ENCODE measurements at regions not wholly inside any gene's neighbourhood (a gene's known extent, or its start where the extent isn't known, plus 50 kb on each side); places are given as distances from the start of the nearest gene placed in this dataset.

DNA sequence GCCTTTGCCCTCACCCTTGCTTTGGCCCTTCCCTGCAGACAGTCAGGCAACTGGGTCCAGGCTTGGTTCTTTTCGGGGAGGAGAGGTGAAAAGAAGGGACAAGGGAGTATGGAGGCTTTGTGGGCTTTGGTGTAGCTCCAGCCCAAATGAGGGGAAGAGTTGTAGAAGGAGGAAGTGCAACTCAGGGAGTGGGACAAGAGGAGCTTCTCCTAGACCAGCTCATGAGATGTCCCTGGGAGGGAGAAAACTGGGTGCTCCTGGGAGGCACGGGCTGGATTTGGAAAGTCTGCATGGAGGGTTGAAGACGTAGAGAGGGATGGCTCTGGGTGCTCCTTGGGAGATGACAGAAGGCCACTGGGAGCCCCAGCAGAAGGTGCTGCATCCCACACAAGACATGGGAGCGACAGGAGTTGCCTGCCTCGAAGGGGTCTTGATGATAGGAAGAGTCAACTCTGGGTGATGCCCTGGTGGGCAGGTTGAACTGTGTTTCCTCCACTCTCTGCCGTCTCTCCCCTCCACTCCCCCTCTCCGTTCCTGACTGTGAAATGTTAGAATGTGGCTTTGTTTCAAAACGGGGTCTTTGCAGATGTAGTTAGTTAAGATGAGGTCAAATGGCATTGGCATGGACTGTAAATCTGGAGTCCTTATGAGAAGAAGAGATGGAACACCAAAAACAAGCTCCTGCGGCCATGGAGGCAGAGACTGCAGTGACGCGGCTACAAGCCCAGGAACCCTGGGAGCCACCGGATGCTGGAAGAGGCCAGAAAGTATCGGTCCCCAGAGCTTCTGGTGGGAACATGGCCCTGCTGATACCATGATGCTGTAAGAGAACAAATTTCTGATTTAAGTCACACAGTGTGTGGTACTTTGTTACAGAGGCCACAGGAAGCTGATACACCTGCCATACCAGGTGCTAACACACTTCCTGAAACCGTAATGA lies 298.5 kb downstream of the GLRX3 start:
- no peak for DNase-seq

DNA sequence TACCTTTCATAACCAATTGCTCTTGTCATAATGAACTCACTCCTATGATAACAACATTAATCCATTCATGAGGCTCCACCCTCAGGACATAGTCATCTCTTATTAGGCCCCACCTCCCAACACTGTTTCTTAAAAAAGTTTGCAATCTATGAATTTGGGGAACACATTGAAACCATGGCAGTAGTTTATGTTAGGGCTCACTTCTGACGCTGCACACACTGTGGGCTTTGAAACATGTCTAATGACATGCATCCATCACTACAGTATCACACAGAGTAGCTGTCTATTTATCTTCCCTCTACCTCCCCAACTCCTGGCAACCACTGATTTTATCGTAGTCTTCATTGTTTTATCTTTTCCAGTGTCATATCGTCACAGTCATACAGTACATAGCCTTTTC lies 299.8 kb downstream of the GLRX3 start:
- no peak for DNase-seq

DNA sequence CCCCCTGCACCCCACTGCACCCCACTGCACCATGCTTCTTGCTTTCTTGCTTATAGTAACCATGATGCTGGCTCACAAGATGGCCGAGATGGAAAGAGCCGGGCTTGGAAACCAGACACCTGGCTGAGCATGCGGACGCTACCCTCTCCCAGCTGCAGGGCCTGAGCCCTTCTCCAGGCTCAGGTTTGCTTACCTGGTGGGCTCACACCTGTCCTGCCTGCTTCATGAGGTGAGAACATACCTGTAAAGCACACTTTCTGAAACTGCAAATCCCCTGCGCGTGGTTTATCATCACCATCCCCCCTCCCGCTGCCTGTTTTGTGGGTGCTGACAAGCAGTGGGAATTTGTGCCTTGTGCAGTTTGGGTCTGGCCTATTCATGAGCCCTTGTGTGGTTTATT lies 302.7 kb downstream of the GLRX3 start:
- DNase-seq, result no peak

DNA sequence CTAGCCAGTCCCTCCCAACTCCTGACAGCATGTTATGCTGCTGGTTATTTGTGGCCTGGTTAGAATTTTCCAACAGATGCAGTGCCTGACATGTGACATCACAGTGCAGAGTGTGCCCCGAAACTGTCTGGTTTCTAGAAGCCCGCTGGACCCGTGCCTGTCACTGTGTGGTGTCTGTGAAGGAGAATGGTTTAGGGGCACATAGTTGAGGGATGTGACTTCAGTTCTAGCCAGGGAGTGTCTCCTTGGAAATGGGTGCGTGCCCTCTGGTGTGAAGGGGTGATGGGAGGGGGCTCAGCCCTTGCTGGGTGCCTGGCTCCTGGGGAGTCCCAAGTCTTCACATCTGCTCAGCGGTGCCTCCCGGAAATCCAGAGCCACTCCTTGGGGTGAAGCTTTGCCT lies 303.6 kb downstream of the GLRX3 start:
- no peak for DNase-seq

DNA sequence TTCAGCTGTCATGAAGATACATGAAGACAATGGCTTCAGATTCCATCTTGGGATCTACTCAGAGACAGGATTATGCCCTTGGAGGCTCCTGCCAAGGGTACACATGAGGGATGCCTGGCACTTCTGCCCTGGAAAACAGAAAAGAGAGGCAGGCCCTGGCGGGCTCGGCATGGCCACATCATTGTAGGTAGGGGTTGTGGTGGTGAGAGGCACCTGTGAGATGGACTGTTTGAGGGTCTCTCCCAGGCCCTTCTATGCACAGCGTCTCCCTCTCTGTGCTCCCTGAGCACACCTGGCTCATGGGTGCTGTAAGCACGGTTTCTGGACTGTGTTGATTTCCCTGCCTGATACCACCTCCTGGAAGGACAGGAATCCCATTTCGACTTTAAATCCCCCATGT lies 304.3 kb downstream of the GLRX3 start:
- DNase-seq, result no peak

DNA sequence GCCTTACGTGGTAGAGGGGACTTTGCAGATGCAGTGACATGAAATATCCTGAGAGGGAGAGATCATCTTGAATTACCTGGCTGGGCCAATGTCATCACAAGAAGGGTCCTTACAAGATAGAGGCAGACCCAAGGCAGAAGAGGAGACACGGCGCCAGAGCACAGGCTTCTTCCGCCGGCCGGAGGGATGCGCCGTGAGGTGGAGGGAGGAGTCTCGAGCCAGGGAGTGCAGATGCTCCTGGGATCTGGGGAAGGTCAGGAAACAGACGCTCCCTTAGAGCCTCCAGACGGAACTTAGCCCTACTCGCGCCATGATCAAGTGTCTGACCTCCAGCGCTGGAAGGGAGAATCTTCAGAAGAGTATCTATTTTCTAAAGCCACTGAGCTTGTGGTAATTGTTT lies 304.8 kb downstream of the GLRX3 start:
- no peak for DNase-seq

DNA sequence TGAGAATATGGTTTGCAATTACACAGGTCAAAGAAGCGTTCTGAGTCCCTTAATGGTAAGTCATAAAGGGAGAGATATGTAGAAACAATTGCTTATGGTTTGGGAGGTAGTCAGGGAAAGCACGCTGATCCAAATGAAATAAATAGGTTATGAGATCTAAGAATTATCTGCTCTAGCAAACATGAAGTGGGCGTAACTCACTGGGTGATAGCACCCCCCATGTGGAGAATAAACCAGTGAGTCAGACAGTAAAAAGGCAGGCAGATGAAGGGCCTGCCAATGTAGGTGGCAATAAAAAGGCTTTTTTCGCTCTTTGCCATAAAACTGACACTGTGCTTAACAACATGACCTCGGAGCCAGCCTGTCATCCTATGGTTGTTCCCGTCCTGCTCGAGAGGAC lies 306.9 kb downstream of the GLRX3 start:
- DNase-seq, result no peak

DNA sequence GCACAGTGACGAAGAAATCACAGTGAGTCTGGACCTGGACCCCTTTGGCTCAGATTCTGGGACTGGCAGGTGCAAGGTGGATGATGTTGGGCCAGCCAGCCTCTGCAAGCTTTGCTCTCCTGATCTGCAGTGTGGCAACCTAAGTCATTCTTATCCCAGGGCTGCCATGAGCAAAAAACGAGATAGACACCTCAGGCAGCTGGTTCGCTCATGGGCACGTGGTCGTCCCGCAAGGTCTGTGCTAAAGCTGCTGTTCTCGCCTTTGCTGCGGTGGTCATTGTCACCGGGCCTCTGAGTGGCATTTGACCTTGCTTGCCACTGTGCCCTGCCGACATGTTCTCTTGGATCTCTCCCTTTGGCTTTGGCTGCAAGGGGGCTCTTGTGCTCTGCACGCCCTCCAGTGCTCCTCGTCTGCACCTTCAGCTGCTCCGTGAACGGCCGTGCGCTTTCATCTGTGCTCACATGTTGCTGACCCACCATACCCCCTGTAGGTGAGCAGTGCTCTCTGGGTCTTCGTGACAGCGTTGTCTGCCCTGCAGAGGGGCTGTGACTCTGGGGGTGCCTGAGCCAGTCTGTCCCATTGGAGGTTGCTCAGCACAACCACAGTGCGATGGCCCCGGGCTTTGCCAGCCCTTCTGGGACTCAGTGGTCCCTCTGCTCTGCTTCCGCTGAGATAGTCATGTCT lies 317.0 kb downstream of the GLRX3 start:
- DNase-seq, result no peak

DNA sequence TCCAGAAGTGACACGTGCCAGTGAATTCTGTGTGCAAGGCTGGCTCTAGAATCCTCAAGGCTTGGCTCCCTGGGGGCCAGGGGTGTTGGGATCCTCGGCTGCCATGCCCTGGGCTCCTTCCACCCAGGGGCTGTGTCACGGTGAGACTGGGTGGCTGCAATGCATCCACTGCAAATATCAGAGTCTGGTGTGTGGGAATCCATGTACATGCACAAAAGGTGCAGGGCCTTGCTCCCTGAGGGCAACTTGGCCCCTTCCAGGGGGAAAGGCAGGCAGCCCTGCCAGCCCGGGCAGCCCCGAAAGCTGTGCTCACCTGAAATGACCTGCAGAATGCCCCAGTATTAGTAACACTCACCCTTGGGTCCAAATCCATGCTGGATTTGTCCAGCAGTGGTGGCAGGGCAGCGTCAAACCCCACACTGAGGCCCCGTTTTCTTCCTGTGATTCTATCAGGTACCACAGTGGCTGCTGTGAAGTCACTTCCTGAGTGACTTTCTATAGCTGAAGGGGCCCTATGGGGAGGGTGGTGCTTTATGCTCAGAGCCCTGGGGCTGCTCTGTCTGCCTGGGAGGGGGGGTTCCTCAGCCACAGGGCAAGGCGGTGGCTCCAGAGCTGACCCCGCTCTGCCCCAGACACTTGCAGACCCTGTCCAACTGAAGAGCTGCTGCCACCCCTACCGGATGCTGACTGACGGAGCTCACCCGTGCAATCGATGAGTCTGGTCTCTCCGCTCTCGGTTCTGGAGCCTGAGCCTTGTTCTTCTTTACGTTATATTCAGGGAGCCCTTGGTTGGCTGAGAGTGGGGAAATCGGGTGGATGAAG lies 317.7 kb downstream of the GLRX3 start:
- no peak for DNase-seq

DNA sequence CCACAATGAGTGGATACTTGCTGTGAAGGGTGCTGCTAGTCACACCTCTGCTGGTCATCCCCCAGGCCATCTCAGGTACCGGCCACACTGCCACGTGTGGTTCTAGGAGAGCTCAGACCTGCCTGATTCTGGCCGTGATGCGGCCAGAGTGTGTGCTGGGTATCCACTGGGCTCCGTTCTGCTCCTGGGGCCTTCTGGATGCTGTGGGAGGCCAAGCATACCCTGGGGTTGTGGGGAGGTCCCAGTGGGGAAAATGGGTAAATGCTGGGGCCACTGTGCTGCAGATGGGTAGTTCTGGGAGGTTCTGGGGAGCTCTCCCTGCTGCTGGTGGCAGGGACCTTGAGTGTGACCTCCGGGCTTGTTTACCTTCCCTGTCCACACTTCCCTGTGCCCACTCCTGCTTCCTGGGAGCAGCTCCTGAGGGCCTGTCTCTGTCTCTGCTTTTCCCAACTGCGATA lies 318.4 kb downstream of the GLRX3 start:
- no peak for DNase-seq

DNA sequence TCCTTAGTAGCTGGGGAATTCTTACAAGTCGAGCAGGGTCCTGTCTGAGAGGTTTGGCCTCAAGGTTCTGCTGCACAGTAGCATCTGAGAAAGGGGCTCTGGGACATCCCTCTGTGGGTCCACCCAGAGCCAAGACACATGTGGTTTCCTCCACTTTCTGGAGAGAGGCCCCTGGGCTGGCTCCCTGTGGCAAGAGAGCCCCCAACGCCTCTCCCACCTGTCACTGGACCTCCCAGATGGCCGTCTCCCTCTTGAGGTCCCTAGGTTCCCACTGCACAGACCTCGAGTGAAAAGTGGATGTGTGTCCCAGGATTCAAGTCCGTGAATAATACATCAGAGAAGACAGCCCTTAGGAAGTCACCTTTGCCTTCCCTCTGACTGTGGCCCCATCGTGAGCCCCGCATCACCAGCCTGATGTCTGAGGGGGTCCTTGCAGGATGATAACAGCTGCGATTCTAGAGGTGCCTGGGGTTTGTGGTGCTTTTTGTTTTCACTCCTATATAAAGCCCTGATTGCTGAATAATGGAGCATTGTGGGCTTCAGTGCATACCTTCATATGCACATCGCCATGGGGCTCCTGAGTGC lies 319.0 kb downstream of the GLRX3 start:
- DNase-seq, result no peak

DNA sequence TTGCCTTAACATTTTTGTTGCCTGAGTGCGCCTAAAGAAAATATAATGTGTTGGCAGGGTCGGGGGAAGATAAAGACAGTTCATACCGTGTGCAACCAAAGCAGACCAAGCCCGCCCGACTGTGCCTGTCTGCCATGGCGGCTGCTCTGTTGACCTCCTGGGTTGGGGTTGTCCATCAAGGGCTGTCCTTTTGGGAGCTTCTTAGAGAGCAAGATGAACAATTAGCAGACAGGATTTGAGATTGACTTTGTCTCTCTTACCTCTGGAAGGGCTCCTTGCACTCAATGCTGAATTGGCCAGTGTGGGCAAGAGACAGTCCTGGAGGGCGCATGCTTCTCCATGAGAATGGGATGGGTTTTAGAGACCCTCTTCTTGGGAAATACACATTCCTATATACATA lies 319.6 kb downstream of the GLRX3 start:
- DNase-seq, result no peak

DNA sequence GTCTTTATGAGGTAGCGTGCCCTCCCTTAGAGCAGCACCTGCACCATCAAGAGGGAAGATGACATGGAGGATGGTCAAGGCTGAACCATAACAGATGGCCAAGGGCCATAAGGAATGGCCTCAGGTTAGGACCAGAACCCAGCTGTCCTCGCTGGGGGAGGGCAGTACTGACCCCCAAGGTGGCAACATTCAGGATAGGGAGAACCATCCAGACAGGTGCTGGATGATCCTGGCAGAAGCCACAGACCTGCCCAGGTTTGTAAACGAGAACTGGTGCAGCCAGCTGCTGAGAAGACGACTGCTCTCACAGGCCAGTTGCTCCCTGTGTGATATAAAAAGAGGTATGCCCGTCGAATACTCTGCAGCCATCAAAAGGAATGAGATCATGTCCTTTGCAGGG lies 320.4 kb downstream of the GLRX3 start:
- DNase-seq, result no peak

DNA sequence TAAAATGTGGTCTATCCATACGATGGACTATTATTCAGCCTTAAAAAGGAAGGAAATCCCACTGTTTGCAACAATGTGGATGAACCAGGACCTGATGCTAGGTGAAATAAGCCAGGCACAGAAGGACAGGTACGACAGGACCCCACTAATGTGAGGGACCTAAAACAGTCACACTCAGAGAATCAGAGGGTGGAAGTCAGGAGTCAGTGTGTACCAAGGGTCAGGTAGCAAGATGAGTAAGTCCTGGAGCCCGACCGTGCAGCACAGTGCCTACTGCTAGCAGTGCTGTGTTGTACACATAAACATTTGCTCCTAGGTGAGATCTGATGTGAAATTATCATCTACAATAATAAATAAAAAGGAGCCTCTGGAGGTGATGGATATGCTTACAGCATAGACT lies 322.3 kb downstream of the GLRX3 start:
- DNase-seq, result no peak

DNA sequence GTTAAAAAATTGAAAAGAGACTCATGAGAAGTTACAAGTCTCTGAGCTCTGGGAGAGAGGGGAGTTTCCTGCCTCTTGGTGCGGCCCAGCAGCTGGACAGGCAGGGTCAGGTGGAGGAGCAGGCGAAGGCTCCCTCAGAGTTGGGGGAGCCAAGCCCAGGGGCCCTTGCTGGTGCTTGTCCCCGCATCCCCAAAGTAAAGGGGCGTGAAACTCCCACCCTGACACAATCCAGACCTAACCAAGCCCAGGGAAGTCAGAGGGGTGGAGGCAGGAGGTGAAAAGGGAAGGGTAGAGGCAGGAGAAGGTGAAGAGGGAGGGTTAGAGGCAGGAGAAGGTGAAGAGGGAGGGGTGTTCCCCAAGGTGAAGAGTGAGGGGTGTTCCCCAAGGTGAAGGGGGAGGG lies 322.8 kb downstream of the GLRX3 start:
- no peak for DNase-seq

DNA sequence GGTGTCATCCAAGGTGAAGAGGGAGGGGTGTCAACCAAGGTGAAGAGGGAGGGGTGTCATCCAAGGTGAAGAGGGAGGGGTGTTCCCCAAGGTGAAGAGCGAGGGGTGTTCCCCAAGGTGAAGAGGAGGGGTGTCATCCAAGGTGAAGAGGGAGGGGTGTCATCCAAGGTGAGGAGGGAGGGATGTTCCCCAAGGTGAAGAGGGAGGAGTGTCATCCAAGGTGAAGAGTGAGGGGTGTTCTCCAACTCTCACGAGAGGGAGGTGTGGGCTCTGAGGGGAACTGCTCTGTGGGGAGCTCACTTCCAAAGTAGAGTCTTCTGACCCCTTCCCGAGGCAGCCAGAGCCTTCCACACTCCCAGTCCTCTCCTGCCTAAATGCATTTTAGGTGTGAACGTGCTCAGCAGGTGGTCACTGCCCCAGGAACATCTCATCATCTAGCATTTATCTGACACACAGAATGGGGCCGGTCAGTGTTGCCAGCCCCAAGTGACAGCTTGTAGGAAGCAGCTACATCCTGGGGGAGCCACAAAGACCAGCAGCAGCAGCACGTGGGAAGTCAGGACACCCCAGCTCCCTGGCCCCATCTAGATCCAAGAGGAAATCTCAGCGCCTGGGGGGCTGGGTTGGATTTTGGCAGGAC lies 323.8 kb downstream of the GLRX3 start:
- DNase-seq, result no peak

DNA sequence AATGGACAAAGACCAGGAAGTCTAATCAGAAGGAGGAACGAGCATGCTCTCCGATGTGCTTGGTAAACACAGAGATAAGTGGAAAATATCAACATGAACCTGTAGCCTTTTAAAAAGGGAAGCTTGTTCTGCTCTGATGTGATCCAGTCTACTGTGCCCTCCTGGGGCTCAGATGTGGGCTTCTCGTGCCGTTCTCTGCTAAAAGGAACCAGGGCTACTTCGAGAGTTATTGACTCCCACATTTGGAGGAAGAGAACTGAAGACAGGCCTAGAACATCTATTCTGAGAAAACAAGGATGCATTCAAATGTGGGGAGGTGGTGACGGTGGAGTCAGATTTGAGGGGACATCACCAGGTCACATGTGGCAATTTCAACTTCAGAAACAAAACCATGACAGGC lies 325.4 kb downstream of the GLRX3 start:
- DNase-seq, result no peak

DNA sequence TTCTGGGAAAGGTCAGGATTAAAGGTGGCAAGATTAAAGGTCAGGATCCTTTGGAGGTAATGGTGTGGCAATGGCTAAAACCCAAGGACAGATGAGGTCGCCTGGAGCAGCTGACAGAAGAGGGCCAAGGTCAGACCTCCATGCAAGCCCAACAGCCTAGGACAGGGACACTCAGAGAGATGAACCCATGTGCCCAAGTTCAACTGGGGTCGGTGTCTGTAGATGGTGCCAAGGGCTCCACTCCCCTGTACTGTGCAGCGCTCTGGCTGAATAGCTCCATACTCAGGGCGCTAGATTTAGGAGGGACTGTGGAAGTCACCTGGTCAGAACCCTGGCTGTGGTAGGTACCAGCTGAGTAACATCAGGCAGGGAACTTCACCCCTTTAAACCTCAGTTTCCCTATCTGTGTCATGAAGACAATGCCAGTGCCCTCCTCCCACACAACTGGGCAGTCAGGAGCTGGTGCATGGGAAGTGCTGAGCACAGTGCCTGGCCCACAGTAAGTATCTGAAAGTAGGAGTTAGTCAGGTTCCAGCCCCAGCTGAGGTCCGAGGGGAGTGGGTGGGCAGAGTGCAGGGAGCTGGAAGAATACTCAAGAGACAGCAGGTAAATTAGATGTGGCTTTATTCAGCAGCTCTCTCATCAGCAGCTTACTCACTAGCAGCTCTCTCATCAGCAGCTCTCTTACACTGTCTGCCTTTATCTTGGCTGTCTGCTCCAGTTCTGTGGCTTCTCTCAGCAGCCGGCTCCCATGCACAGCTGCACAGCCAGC lies 327.1 kb downstream of the GLRX3 start:
- DNase-seq, result no peak

DNA sequence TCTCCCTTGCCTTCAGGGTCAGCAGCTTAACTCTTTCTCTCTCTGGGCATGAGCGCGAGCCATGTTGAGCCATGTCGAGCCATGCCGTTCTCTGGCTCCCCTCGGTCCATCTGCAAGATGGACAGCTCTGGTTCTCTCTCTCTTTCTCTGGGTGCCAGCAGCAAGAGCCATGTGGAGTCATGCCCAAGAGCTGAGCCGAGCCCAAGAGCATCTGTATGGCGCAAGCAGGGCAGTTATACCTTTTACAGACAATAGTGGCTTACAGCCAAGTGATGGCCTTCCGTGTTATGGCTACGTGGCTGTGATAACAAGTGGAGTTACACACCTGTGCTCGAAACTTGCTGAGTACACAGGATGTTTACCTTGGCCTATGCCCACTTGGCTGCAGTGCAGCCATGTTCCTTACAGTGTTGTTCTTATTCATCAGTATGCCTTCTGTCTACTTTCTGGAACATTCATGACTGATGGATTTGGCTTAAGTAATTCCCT lies 327.7 kb downstream of the GLRX3 start:
- no peak for DNase-seq

DNA sequence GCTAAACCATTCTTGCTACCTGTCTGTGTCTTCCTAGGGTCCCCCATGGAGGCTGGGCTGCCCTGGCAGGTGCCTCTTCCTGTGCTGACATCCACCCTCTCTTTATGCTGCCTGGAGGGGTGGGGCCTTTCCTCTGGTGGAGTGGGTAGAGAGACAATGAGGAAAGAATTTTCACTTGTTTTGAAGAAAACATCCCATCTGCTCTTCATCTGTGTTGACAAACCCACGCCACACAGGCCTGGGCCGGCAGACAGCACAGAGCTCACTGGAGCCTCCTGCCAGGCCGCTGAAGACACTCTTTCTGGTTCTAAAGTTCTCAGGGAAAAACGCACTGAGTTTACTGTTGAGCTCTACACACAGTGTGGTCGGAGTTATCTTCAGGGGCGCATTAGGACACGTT lies 328.2 kb downstream of the GLRX3 start:
- DNase-seq, result no peak

DNA sequence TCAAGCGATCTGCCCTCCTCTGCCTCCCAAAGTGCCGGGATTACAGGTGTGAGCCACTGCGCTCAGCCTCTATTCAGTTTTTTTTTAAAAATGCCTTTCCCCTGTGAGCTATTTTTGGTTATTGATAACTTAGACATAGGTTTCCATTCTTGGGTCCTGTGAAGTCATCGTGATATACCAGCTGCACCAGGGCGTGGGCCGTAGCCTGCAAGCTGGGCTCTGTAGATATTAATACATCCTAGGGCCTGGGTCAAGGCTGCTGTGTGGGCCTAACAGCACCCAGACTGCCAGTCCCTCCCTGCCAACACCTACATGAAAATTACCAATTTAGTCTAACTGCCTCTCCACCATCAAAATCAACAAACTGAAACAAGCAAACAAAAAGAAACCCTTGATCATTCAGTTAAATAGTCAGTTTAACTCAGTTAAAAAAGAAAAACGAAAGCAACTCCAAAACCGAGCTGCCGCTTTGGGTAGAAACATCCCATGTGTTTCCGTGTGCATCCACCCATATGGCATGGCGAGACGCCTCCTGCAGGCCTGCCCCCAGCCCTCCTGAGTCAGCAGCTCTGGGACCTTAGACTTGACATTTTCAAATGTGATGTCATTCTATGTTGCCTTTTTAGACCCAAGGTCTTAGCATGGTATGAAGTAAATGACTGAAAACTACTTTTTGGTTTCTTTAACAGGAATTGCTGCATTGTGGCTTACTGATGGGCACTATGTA lies 330.2 kb downstream of the GLRX3 start:
- DNase-seq, result no peak
